GM19467 (cell line): ENCODE measurements at regions not wholly inside any gene's neighbourhood (a gene's known extent, or its start where the extent isn't known, plus 50 kb on each side); places are given as distances from the start of the nearest gene placed in this dataset.

Experiments
- ATAC-seq: cut with Tn5 transposase; IDR thresholded peaks from one replicate; pipeline ENCODE4 v1.9.1; 2021; ENCODE audit warnings: mild to moderate bottlenecking, moderate library complexity; ENCODE audit not compliant: unreplicated experiment

GRCh38 chr3:56874269-56874668, 72.5 kb upstream of the ARHGEF3 start:
- no peak for ATAC-seq

DNA sequence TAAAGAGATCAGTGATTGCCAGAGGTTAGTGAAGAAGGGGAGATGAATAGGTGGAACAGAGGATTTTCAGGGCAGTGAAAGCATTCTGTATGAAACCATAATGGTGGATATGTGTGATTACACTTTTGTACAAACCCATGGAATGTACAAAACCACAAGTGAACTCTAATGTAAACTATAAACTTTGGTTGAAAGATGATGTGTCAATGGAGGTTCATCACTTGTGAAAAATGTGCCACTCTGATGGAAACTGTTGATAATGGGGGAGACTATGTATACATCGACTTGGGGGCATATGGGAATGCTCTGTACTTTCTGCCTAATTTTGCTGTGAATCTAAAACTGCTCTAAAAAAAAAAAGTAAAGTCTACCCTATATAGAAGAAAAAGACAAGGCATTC, 68.7 kb upstream of the ARHGEF3 start:
- no peak for ATAC-seq

- ATAC-seq: no peak
Measured at GRCh38 chr3:56869157-56869889, 67.6 kb upstream of the ARHGEF3 start.

- no peak for ATAC-seq
Measured at GRCh38 chr3:56868706-56869105, 67.0 kb upstream of the ARHGEF3 start.

DNA sequence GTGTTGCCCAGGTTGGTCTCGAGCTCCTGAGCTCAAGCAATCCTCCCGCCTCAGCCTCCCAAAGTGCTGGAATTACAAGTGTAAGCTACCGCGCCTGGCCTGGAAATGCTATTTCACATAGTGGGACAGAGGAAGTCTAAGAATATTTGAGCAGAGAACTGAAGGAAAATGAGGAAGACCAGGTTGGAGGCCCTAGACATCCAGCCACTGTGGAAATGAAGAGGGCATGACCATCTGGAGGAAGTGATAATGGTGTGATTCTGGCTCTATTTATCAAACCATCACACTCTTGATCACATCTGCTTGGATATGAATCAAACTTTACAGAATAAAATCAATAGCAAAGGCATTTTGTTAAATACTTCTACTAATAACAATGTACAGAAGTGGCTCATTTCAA, 65.9 kb upstream of the ARHGEF3 start:
- ATAC-seq: no peak

DNA sequence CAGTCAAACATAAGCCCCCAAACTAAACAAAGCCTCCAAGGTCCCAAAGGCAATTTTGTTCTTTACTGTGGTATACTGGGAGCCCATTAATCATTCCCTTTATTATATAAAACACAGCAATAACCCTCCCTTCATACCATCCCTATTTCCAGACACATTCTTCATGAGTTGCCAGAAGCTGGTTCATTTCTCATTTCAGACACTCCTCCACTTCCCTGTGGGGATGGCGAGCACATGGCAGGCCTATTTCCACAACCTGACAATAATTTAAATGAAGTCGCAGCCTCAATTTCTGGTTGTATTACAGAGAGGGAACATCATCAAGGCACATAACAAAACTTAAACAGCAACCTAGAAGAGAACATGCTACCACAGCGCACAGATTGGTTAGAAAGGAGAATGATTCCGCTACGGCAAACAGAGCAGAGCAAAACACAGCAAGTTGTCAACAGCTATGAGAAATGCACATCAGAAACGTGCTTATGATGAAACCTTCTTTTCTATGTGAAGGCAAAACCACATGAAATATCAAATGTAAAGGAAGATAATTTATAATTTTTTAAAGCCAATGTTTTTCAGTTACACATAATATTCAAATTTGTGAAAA, 63.3 kb upstream of the ARHGEF3 start:
- no peak for ATAC-seq

GRCh38 chr3:56864090-56864489, 62.3 kb upstream of the ARHGEF3 start:
- no peak for ATAC-seq

GRCh38 chr3:56862352-56863062, 60.8 kb upstream of the ARHGEF3 start:
- ATAC-seq: no peak

DNA sequence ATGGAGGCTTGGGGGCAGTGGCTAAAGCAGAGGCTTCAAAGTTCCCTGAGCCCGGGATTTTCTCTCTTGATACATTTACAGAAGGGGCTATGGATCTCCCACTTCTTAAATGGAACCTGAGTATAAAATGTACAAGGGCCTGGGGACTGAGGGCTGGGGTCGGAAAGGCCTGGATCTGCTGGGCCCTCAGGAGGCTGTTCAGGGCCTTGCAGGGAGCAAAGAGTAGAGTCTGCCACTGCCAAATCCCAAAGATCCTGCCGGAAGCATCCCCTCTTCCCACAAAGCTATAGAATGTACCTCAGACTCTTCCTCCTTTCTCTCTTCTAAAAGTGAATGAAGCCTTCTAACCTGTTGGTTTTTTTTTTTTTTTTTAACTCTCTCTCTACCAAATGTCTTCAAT, 59.8 kb upstream of the ARHGEF3 start:
- ATAC-seq: no peak

GRCh38 chr3:56860939-56861338, 59.2 kb upstream of the ARHGEF3 start:
- ATAC-seq: no peak

- ATAC-seq: no peak
Measured at GRCh38 chr3:56860351-56860750, 58.6 kb upstream of the ARHGEF3 start.

DNA sequence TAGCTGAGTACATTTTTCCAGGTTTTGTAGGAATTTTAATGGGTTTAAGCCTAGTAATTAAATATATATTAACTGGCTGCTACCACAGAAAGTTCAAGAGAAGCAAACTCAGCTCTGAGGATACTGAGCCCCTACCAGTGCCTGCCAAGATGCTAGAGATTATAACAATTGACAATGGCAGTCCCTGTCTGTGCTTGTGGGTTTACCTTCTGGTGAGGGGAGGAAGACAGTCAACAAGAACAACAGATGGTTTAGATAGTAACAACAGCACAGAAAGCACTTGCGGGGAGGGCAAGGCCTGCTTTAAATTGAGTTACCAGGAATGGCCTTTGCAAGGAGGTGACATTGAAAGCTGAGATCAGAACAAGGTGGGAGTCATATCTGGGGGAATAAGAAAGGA, 56.6 kb upstream of the ARHGEF3 start:
- ATAC-seq: no peak

- ATAC-seq: no peak
Measured at GRCh38 chr3:56857178-56857577, 55.4 kb upstream of the ARHGEF3 start.

- no peak for ATAC-seq
Measured at GRCh38 chr3:56856752-56857151, 55.0 kb upstream of the ARHGEF3 start.

DNA sequence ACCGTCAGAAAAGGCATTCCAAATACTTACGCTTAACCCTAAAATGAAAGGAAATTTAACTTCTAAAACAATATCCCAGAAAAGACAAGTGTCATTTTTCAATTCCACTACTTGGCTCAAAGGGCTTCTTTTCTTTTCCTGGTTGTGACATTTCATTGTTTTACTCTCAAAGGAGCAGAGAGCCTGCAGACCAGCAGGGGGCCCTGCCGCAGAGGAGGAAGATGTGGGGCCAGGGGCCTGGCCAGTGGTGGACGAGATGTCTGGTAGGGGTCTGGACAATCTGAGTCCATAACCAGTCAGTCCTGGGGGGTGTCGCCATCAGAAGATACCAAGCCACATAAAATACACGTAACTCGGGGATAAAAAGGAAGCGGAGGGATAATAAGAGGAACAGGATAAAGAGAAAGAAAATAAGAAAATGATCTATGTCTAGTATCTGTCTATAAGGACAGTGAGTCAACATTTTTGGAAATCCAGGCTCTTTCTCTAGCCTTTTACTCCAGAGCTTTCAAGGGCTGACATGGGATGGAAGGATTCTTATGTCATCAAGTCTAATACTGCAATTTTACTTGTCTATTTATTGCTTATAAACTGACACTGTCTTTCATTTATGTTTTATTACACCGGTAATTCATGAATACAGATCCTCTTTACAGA, 54.2 kb upstream of the ARHGEF3 start:
- ATAC-seq: no peak

- ATAC-seq: no peak
Measured at GRCh38 chr3:56854856-56855611, 53.3 kb upstream of the ARHGEF3 start.

DNA sequence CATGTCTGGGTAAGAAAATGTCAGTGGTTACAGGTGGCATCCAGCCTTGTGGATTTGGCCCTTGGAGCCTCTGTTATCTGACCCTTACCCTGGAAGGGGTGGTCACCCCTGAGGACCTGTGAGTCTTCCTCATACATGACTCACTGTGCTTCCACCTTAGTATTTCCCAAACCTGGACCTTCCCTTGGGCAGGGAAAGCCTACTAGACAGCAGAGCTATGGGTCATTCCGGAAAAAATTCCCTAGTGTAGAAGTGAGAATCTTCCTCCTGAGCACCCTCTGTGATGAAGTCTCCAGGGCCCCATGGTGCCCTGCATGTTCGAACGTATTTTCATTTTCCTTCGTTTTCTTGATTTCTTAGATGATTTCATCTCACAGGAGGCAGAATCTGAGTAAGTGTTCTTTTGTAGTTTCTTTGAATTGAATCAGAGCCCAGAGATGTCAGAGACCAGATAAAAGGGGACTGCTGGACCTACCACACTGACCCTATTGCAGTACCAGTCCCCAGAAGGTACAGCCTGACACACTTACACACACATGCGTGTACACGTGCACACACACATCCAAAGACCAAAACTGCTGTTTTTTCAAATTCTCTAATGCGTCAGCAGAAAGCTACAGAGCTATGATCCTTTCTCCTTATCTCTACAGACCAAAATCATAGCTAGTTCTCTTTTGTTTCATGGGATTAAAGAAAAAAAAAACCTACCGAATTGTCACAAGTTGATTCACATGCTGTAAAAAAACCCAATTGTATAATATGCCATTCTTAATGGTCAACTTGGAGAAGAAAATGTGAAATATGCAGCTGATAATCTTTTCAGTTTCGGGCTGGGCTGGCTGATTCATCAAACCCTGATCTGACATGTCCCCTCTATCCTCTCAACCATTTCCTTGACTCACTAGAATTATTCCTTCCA, 50.5 kb upstream of the ARHGEF3 start:
- no peak for ATAC-seq
